ENCODE measurements at regions not wholly inside any gene's neighbourhood (a gene's known extent, or its start where the extent isn't known, plus 50 kb on each side); places are given as distances from the start of the nearest gene placed in this dataset.
"Not testable (repeated sequence)": the region's sequence is repeated elsewhere in the genome, so short reads cannot be mapped to it uniquely, and the experiment has no call there.

GRCh38 chr9:67394782-67395181, 402.4 kb upstream of the SPATA31A3 start:
- not testable (repeated sequence) for TF ChIP-seq CTCF, POLR2A (IDR thresholded peaks at IDR 0.05)
